ENCODE measurements at regions not wholly inside any gene's neighbourhood (a gene's known extent, or its start where the extent isn't known, plus 50 kb on each side); places are given as distances from the start of the nearest gene placed in this dataset.

DNA sequence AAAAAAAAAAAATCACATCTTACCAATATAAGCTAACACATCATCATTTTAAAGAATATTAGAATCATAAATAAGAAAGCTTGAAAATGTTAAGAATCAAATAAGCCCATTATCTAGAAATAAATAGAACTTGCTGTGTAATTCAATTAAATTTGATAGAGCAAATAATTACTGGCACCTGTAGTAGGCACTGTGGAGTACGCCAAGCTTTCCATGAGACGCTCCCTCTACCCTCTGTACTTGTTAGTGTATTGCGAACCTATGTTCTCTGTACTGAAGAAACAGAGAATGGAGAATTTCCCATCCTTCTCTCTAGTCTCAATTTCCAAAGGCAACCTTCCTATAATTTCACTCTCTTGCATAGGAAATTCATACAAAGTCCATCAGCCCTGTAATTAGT, 61.7 kb upstream of the HAND2 start:
- Mint-ChIP-seq H3K4me1 (no peaks in the 10 kb centered on the region), H3K9me3 (peaks cover 2 to 3% of the 10 kb centered on the region in 2 donors), H3K36me3 (no peaks in the 10 kb centered on the region), H3K27me3 (ENCODE audit: low read depth in 2 of 2) (no peaks in the 10 kb centered on the region), H3K4me3 (no peak overlapping the region), H3K27ac (no peak overlapping the region)
- no peak overlapping the region for H3K27ac ChIP-seq (ENCODE audit: low read length)
- no peak for TF ChIP-seq CTCF (IDR thresholded peaks at IDR 0.05)
- no peak for ATAC-seq
- H3K9me3 ChIP-seq (ENCODE audit: control insufficient read depth, insufficient read depth, low read length), result no peaks in the 10 kb centered on the region
- no peak overlapping the region for H3K4me3 ChIP-seq (ENCODE audit: low read length)
- no peaks in the 10 kb centered on the region for H3K36me3 ChIP-seq (ENCODE audit: control insufficient read depth, insufficient read depth, low read length)
- H3K4me1 ChIP-seq (ENCODE audit: control insufficient read depth, insufficient read depth, low read length), result no peaks in the 10 kb centered on the region
- DNase-seq, result no peak
- WGBS (ENCODE audit: insufficient coverage), result 96% methylated on average over 3 of the region's 3 CpGs
- intact Hi-C loops (cut with micrococcal nuclease), result no loop called here
- H3K27me3 ChIP-seq (ENCODE audit: control insufficient read depth, insufficient read depth, low read length), result no peaks in the 10 kb centered on the region

DNA sequence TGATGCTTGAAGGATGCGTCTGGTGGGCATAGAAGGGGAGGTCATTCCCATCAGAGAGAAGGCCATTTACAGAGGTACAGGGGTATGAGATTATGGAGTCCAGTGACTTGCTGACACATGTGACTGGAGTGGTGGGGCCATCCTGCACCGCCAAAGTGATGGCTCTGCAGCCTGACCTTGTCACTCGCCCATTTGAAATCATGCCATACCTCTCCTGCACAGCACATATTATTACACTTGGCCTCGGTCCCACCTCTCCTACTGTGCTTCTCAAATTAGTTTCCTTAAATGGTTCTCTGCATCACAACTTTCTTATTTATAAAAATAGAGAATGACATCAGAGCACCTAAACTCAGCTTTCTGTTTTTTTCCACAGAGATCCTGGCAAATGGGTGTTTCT, 60.7 kb upstream of the HAND2 start:
- ATAC-seq (no peak), DNase-seq (no peak)
- Histone ChIP-seq H3K4me3 (ENCODE audit: low read length) (no peak overlapping the region), H3K27ac (ENCODE audit: low read length) (no peak overlapping the region), H3K4me1 (ENCODE audit: control insufficient read depth, insufficient read depth, low read length) (no peaks in the 10 kb centered on the region), H3K36me3 (ENCODE audit: control insufficient read depth, insufficient read depth, low read length) (no peaks in the 10 kb centered on the region), H3K27me3 (ENCODE audit: control insufficient read depth, insufficient read depth, low read length) (no peaks in the 10 kb centered on the region), H3K9me3 (ENCODE audit: control insufficient read depth, insufficient read depth, low read length) (no peaks in the 10 kb centered on the region)
- intact Hi-C loops (cut with micrococcal nuclease), result no loop called here
- Mint-ChIP-seq H3K4me3 (no peak overlapping the region), H3K4me1 (no peaks in the 10 kb centered on the region), H3K27ac (no peak overlapping the region), H3K27me3 (ENCODE audit: low read depth in 2 of 2) (no peaks in the 10 kb centered on the region), H3K36me3 (no peaks in the 10 kb centered on the region), H3K9me3 (peaks cover 2 to 3% of the 10 kb centered on the region in 2 donors)
- no peak for TF ChIP-seq CTCF (IDR thresholded peaks at IDR 0.05)
- 89% methylated on average over 4 of the region's 4 CpGs for WGBS (ENCODE audit: insufficient coverage)

DNA sequence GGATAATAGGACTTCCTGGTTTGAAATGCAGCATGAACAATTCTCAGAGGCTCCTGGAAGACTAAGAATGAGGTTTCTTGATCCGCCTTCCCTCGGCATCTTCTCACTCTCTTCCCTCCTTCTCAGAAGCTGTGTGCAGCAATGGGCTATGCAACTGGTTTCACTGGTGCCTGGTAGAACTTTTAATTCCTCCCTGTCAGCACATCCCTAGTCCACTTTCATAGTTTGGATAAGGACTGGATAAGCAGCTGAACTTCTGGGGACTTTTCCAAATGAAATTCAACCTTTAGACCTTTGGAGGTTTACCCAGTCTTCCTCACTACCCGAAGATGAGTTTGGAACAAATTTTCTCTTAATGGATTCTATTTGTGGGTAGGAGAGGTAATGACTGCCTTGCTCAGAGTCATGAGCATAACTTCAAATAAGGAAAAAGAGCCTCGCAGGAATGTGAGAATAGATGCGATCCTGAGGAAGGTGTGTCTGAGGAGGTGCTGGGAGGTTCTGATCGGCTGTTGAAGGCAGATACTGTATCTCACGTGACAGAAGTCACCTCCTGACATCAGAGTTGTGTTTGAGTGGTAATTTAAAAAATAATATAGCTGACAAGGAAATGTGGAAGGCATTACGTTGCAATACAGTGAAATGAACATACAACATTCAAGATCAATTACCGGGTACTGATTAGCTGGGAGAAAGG, 56.0 kb upstream of the HAND2 start:
- H3K27me3 ChIP-seq (ENCODE audit: control insufficient read depth, insufficient read depth, low read length), result no peaks in the 10 kb centered on the region
- no peak overlapping the region for H3K27ac ChIP-seq (ENCODE audit: low read length)
- no peaks in the 10 kb centered on the region for H3K27me3 Mint-ChIP-seq (ENCODE audit: low read depth in 2 of 2)
- no peak overlapping the region for H3K4me3 ChIP-seq (ENCODE audit: low read length)
- DNase-seq, result no peak
- intact Hi-C loops (cut with micrococcal nuclease), result no loop called here
- WGBS (ENCODE audit: insufficient coverage), result 87% methylated on average over 8 of the region's 9 CpGs
- no peaks in the 10 kb centered on the region for H3K36me3 Mint-ChIP-seq
- H3K4me3 Mint-ChIP-seq, result no peak overlapping the region
- H3K27ac Mint-ChIP-seq, result no peak overlapping the region
- H3K4me1 ChIP-seq (ENCODE audit: control insufficient read depth, insufficient read depth, low read length), result no peaks in the 10 kb centered on the region
- no peak for ATAC-seq
- H3K4me1 Mint-ChIP-seq, result no peaks in the 10 kb centered on the region
- no peak for TF ChIP-seq CTCF (IDR thresholded peaks at IDR 0.05)
- no peaks in the 10 kb centered on the region for H3K36me3 ChIP-seq (ENCODE audit: control insufficient read depth, insufficient read depth, low read length)
- H3K9me3 Mint-ChIP-seq, result no peaks in the 10 kb centered on the region
- H3K9me3 ChIP-seq (ENCODE audit: control insufficient read depth, insufficient read depth, low read length), result no peaks in the 10 kb centered on the region

GRCh38 chr4:173584506-173584905, 54.5 kb upstream of the HAND2 start:
- H3K27ac Mint-ChIP-seq, result no peak overlapping the region
- Histone ChIP-seq H3K27ac (ENCODE audit: low read length) (no peak overlapping the region), H3K4me1 (ENCODE audit: control insufficient read depth, insufficient read depth, low read length) (no peaks in the 10 kb centered on the region), H3K4me3 (ENCODE audit: low read length) (no peak overlapping the region), H3K9me3 (ENCODE audit: control insufficient read depth, insufficient read depth, low read length) (no peaks in the 10 kb centered on the region), H3K36me3 (ENCODE audit: control insufficient read depth, insufficient read depth, low read length) (no peaks in the 10 kb centered on the region), H3K27me3 (ENCODE audit: control insufficient read depth, insufficient read depth, low read length) (no peaks in the 10 kb centered on the region)
- 88% methylated on average over 4 of the region's 4 CpGs for WGBS (ENCODE audit: insufficient coverage)
- ATAC-seq, result no peak
- no peak for DNase-seq
- H3K4me1 Mint-ChIP-seq, result no peaks in the 10 kb centered on the region
- intact Hi-C loops (cut with micrococcal nuclease), result no loop called here
- TF ChIP-seq CTCF (IDR thresholded peaks at IDR 0.05), result no peak
- no peak overlapping the region for H3K4me3 Mint-ChIP-seq
- no peaks in the 10 kb centered on the region for H3K27me3 Mint-ChIP-seq (ENCODE audit: low read depth in 2 of 2)
- H3K9me3 Mint-ChIP-seq, result no peaks in the 10 kb centered on the region
- no peaks in the 10 kb centered on the region for H3K36me3 Mint-ChIP-seq
